Caco-2 (cell line): ENCODE measurements at regions not wholly inside any gene's neighbourhood (a gene's known extent, or its start where the extent isn't known, plus 50 kb on each side); places are given as distances from the start of the nearest gene placed in this dataset.

Source experiments
- BruUV-seq: library from RNA; stranded (reverse); fragments of 400-500 nt; replicated peaks from 2 replicates; lab custom pipeline; 2021; lab: Mats Ljungman, UMichigan
- CTCF ChIA-PET: fragments of 300-600 bp; sonication (Branson Sonifier 250); formaldehyde crosslinking; loops from one replicate; lab custom pipeline; 2022; ENCODE audit warnings: antibody characterized with exemption; lab: Charles Lee
- POLR2A ChIA-PET: fragments of 300-600 bp; sonication (Branson Sonifier 250); formaldehyde crosslinking; loops from one replicate; lab custom pipeline; 2022; ENCODE audit warnings: antibody characterized with exemption; lab: Charles Lee
- DNase-seq, 2 experiments: peaks; one replicate each; pipeline versions ENCODE4 v3.0.0 to v3.0.0-alpha.2; 2020 to 2022
- H3K27me3 ChIP-seq: replicated peaks from 2 replicates; pipeline ENCODE4 v1.6.0; 2011; ENCODE audit warnings: low read length; ENCODE audit not compliant: control insufficient read depth, insufficient read depth
- H3K36me3 ChIP-seq: 2 replicates; pipeline ENCODE4 v1.5.1; 2011; ENCODE audit warnings: low read length; ENCODE audit not compliant: control insufficient read depth, insufficient read depth
- H3K4me1 ChIP-seq: fragments of 250-450 bp; sonication (Bioruptor Pico); 2 replicates; pipeline ENCODE4 v1.5.1; 2020; ENCODE audit warnings: mild to moderate bottlenecking
- H3K4me3 ChIP-seq: 2 replicates; pipeline ENCODE4 v1.5.1; 2011; ENCODE audit warnings: low read depth, mild to moderate bottlenecking, control low read depth, low read length
- H3K9me3 ChIP-seq: fragments of 250-450 bp; sonication (Bioruptor Pico); 2 replicates; pipeline ENCODE4 v1.5.1; 2020; ENCODE audit warnings: mild to moderate bottlenecking, moderate library complexity
- H3K27ac Mint-ChIP-seq: one replicate; pipeline ENCODE4 v1.8.0; 2022; ENCODE audit warnings: mixed read lengths; ENCODE audit not compliant: unreplicated experiment
- H3K27me3 Mint-ChIP-seq: one replicate; pipeline ENCODE4 v1.8.0; 2022; ENCODE audit warnings: mixed read lengths; ENCODE audit not compliant: insufficient read depth, unreplicated experiment
- H3K36me3 Mint-ChIP-seq: one replicate; pipeline ENCODE4 v1.8.0; 2022; ENCODE audit warnings: mild to moderate bottlenecking, mixed read lengths; ENCODE audit not compliant: insufficient read depth, unreplicated experiment
- H3K4me1 Mint-ChIP-seq: one replicate; pipeline ENCODE4 v1.8.0; 2022; ENCODE audit warnings: low read depth, mixed read lengths; ENCODE audit not compliant: unreplicated experiment
- H3K4me3 Mint-ChIP-seq: one replicate; pipeline ENCODE4 v1.8.0; 2022; ENCODE audit warnings: mild to moderate bottlenecking, moderate library complexity, mixed read lengths; ENCODE audit not compliant: unreplicated experiment
- H3K9me3 Mint-ChIP-seq: one replicate; pipeline ENCODE4 v1.8.0; 2022; ENCODE audit warnings: mixed read lengths; ENCODE audit not compliant: unreplicated experiment
- CTCF ChIP-seq, 2 experiments: fragments of 200-600 bp in 1 of 2; IDR thresholded peaks; 1 replicate in 1 of 2; 2 replicates in 1 of 2; pipeline versions ENCODE4 v1.5.1 to v1.8.0; 2011 to 2022; ENCODE audit warnings: antibody characterized with exemption in 1 of 2, control low read depth in 1 of 2, inconsistent platforms in 1 of 2, low read depth in 1 of 2, low read length in 1 of 2, mild to moderate bottlenecking in 1 of 2, moderate library complexity in 1 of 2; ENCODE audit not compliant: insufficient read depth in 1 of 2, severe bottlenecking in 1 of 2, unreplicated experiment in 1 of 2
- intact Hi-C: fragments of 100-400 bp; cut with micrococcal nuclease; formaldehyde crosslinking; loops from one replicate; pipeline ENCODE4 v1.10.0; 2022; ENCODE audit not compliant: unreplicated experiment

DNA sequence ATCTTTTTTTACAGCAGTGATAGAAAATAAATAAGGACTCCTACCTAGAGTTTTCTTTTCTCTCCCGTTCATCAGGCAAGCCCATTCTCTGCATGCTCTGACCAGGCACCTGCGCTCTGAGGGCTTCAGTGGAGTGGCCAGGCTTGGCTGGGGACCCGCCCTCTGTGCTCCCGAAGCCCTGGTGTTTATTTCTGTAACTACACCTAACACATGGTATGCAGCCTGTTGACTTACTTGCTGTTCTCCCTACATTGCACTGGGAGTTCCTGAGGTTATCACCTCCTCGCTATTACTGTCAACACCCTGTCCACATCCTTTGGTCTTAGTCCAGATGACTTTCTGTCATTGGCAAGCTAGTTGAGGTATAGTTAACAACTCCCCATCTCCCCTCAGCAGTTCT lies 317.7 kb downstream of the LPIN1 start:
- Mint-ChIP-seq H3K9me3 (no peaks in the 10 kb centered on the region), H3K36me3 (no peaks in the 10 kb centered on the region), H3K27me3 (peaks cover 14% of the 10 kb centered on the region), H3K27ac (no peak overlapping the region), H3K4me3 (no peak overlapping the region), H3K4me1 (no peaks in the 10 kb centered on the region)
- no peak for DNase-seq
- TF ChIP-seq CTCF (IDR thresholded peaks at IDR 0.05; ENCODE audit: insufficient read depth in 1 of 2, low read depth in 1 of 2, low read length in 1 of 2, severe bottlenecking in 1 of 2, unreplicated experiment in 1 of 2) = no peak
- intact Hi-C loops = no loop called here
- Histone ChIP-seq H3K27me3 (no peaks in the 10 kb centered on the region), H3K4me1 (no peaks in the 10 kb centered on the region), H3K36me3 (no peaks in the 10 kb centered on the region), H3K9me3 (no peaks in the 10 kb centered on the region), H3K4me3 (no peak overlapping the region)
- BruUV-seq = no TSS peak
- ChIA-PET CTCF (no interaction called here), POLR2A (no interaction called here)

GRCh38 chr2:12066116-12066515 lies 319.7 kb downstream of the LPIN1 start:
- TF ChIP-seq CTCF (IDR thresholded peaks at IDR 0.05; ENCODE audit: insufficient read depth in 1 of 2, low read depth in 1 of 2, low read length in 1 of 2, severe bottlenecking in 1 of 2, unreplicated experiment in 1 of 2) = no peak
- no peak for DNase-seq
- Histone ChIP-seq H3K4me3 (no peak overlapping the region), H3K4me1 (no peaks in the 10 kb centered on the region), H3K27me3 (no peaks in the 10 kb centered on the region), H3K36me3 (no peaks in the 10 kb centered on the region), H3K9me3 (no peaks in the 10 kb centered on the region)
- ChIA-PET CTCF (no interaction called here), POLR2A (no interaction called here)
- Mint-ChIP-seq H3K36me3 (no peaks in the 10 kb centered on the region), H3K9me3 (no peaks in the 10 kb centered on the region), H3K4me1 (no peaks in the 10 kb centered on the region), H3K4me3 (no peak overlapping the region), H3K27me3 (peaks cover 15% of the 10 kb centered on the region), H3K27ac (no peak overlapping the region)
- intact Hi-C loops = no loop called here
- BruUV-seq = no TSS peak

- Mint-ChIP-seq H3K27ac (no peak overlapping the region), H3K9me3 (no peaks in the 10 kb centered on the region), H3K27me3 (peaks cover 15% of the 10 kb centered on the region), H3K4me3 (no peak overlapping the region), H3K4me1 (no peaks in the 10 kb centered on the region), H3K36me3 (no peaks in the 10 kb centered on the region)
- no peak for TF ChIP-seq CTCF (IDR thresholded peaks at IDR 0.05; ENCODE audit: insufficient read depth in 1 of 2, low read depth in 1 of 2, low read length in 1 of 2, severe bottlenecking in 1 of 2, unreplicated experiment in 1 of 2)
- ChIA-PET CTCF (interaction anchor here (0.6 kb wide), 1 partner anchor 115 kb away, joined by 3 read pairs; no protein-coding TSS in a partner anchor), POLR2A (no interaction called here)
- no TSS peak for BruUV-seq
- Histone ChIP-seq H3K4me1 (no peaks in the 10 kb centered on the region), H3K9me3 (no peaks in the 10 kb centered on the region), H3K27me3 (no peaks in the 10 kb centered on the region), H3K36me3 (no peaks in the 10 kb centered on the region), H3K4me3 (no peak overlapping the region)
- no peak for DNase-seq
- intact Hi-C loops = no loop called here
These were observed 320.6 kb downstream of the LPIN1 start for GRCh38 chr2:12066986-12067385.
